ENCODE measurements at regions not wholly inside any gene's neighbourhood (a gene's known extent, or its start where the extent isn't known, plus 50 kb on each side); places are given as distances from the start of the nearest gene placed in this dataset.

DNA sequence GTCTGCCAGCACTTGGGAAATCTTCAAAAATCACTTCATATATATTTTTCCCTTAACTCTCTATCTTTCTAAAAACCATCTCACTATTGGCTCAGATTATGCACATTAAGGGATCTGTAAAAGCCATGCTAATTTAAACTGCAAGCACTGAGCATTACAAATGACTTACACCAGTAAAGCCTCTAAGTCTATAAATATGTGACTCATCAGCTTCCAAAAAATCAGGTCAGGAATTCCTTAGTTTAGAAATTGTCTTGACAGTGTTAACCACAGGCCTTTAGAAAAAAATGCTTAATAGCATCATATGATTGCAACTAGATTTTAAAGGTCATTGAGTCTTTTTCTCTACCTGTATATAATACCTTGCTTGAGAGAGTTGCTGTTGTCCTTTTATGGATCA lies 1113.6 kb upstream of the PIK3C3 start:
- TF ChIP-seq, protein P1, sequence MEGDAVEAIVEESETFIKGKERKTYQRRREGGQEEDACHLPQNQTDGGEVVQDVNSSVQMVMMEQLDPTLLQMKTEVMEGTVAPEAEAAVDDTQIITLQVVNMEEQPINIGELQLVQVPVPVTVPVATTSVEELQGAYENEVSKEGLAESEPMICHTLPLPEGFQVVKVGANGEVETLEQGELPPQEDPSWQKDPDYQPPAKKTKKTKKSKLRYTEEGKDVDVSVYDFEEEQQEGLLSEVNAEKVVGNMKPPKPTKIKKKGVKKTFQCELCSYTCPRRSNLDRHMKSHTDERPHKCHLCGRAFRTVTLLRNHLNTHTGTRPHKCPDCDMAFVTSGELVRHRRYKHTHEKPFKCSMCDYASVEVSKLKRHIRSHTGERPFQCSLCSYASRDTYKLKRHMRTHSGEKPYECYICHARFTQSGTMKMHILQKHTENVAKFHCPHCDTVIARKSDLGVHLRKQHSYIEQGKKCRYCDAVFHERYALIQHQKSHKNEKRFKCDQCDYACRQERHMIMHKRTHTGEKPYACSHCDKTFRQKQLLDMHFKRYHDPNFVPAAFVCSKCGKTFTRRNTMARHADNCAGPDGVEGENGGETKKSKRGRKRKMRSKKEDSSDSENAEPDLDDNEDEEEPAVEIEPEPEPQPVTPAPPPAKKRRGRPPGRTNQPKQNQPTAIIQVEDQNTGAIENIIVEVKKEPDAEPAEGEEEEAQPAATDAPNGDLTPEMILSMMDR (IDR thresholded peaks at IDR 0.05): no peak
- Histone ChIP-seq H3K27ac (no peak overlapping the region), H3K9me3 (no peaks in the 10 kb centered on the region), H3K27me3 (replicated peaks; ENCODE audit: insufficient read depth) (no peaks in the 10 kb centered on the region), H3K4me1 (ENCODE audit: control insufficient read depth in 1 of 2, low read depth in 2 of 2) (no peaks in the 10 kb centered on the region), H3K36me3 (no peaks in the 10 kb centered on the region), H3K4me3 (no peak overlapping the region)
- ATAC-seq (ENCODE audit: insufficient number of reproducible peaks, low FRiP score, low read depth) (no peak), DNase-seq (ENCODE audit: low spot score) (no peak)

DNA sequence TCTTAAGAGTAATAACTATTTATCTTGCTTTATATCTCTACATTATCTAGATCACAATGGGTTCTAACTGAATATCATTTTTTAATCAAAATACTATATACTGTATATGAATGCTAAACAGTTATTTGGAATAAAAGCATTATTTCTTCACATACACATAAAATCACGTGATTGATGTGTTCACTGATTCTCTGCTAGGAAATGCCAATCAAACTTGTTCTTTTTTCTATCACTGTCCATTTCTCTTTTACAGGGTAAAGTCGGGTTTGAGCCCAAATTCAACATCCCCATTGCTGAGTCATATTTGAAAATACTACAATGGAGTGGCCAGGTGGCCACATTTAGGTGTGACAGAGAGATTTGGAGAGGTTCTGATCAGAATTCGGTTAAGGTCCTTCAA lies 1114.0 kb upstream of the PIK3C3 start:
- Histone ChIP-seq H3K27me3 (replicated peaks; ENCODE audit: insufficient read depth) (no peaks in the 10 kb centered on the region), H3K4me1 (ENCODE audit: control insufficient read depth in 1 of 2, low read depth in 2 of 2) (no peaks in the 10 kb centered on the region), H3K27ac (no peak overlapping the region), H3K4me3 (no peak overlapping the region), H3K36me3 (no peaks in the 10 kb centered on the region), H3K9me3 (no peaks in the 10 kb centered on the region)
- TF ChIP-seq, protein P1 (IDR thresholded peaks at IDR 0.05): no peak
- no peak for ATAC-seq (ENCODE audit: insufficient number of reproducible peaks, low FRiP score, low read depth)
- no peak for DNase-seq (ENCODE audit: low spot score)

DNA sequence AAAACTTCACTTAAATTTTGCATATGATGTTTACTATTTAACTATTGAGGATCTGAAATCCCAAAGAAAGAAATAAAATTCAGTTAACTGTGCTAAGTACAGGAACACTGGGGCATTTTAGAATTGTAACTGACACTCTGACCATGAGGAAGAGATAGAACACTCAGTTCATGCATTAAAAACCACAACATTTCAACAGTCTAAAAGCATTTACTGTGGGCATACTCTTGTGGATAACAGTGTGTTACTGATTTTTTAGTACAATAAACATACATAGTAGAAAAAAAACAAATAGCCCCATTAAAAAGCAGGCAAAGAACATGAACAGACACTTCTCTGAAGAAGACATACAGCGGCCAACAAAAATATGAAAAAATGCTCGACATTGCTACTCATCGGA lies 1122.7 kb upstream of the PIK3C3 start:
- Histone ChIP-seq H3K27me3 (replicated peaks; ENCODE audit: insufficient read depth) (no peaks in the 10 kb centered on the region), H3K36me3 (no peaks in the 10 kb centered on the region), H3K27ac (no peak overlapping the region), H3K4me3 (no peak overlapping the region), H3K4me1 (ENCODE audit: control insufficient read depth in 1 of 2, low read depth in 2 of 2) (no peaks in the 10 kb centered on the region), H3K9me3 (no peaks in the 10 kb centered on the region)
- DNase-seq (ENCODE audit: low spot score): no peak
- ATAC-seq (ENCODE audit: insufficient number of reproducible peaks, low FRiP score, low read depth): no peak
- TF ChIP-seq, protein P1 (IDR thresholded peaks at IDR 0.05): no peak

DNA sequence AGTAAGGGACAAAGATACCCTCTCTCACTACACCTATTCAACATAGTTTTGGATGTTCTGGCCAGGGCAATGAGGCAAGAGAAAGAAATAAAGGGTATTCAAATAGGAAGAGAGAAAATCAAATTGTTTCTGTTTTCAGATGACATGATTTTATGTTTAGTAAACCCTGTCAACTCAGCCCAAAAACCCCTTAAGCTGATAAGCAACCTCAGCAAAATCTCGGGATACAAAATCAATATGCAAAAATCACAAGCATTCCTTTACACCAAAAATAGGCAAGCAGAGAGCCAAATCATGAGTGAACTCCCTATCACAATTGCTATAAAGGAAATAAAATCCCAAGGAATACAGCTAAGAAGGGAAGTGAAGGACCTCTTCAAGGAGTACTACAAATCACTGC lies 1130.7 kb upstream of the PIK3C3 start:
- no peak for DNase-seq (ENCODE audit: low spot score)
- H3K4me1 ChIP-seq (ENCODE audit: control insufficient read depth in 1 of 2, low read depth in 2 of 2): no peaks in the 10 kb centered on the region
- H3K36me3 ChIP-seq: no peaks in the 10 kb centered on the region
- H3K27ac ChIP-seq: no peak overlapping the region
- TF ChIP-seq, protein P1 (IDR thresholded peaks at IDR 0.05): no peak
- H3K27me3 ChIP-seq (replicated peaks; ENCODE audit: insufficient read depth): no peaks in the 10 kb centered on the region
- ATAC-seq (ENCODE audit: insufficient number of reproducible peaks, low FRiP score, low read depth): no peak
- no peak overlapping the region for H3K4me3 ChIP-seq
- no peaks in the 10 kb centered on the region for H3K9me3 ChIP-seq

DNA sequence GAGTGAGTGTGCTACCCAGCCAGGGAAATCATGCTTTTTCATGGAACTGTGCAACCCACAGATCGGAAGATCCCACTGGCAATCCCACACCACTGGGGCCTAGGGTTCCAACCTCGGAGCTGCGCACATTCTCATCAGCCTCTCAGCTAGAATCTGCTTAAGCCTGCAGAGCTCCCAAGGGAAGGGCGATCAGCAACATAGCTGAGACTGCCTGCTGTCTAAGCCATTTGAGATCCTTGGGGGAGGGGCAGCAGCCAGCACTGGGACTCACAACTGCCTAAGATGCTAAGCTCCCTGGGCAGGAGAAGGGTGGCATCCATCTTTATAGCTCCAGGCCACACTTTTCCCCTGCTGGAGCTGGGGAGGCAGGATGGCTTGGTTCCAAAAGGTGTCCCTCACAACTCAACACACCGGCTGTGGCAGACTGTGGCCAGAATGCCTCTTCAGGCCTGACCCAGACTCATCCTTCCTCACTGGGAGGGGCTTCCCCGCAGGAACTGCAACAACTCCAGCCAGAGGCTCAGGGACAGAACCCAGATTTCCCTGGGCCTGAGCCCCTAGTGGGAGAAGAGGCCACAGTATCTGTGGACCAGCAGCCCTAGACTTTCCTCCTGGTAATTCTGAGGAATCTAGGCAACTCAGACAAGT lies 1133.3 kb upstream of the PIK3C3 start:
- H3K27me3 ChIP-seq (replicated peaks; ENCODE audit: insufficient read depth): no peaks in the 10 kb centered on the region
- H3K36me3 ChIP-seq: no peaks in the 10 kb centered on the region
- no peaks in the 10 kb centered on the region for H3K9me3 ChIP-seq
- H3K4me1 ChIP-seq (ENCODE audit: control insufficient read depth in 1 of 2, low read depth in 2 of 2): no peaks in the 10 kb centered on the region
- H3K27ac ChIP-seq: no peak overlapping the region
- TF ChIP-seq, protein P1 (IDR thresholded peaks at IDR 0.05): no peak
- H3K4me3 ChIP-seq: no peak overlapping the region
- ATAC-seq (ENCODE audit: insufficient number of reproducible peaks, low FRiP score, low read depth) (no peak), DNase-seq (ENCODE audit: low spot score) (no peak)
